ENCODE measurements at regions not wholly inside any gene's neighbourhood (a gene's known extent, or its start where the extent isn't known, plus 50 kb on each side); places are given as distances from the start of the nearest gene placed in this dataset.
A peak's percentile ranks its signal among the peaks of the same experiment; 100 is the strongest.

GRCh38 chr5:10859393-10860195 is 98.6 kb upstream of the DAP start:
- intact Hi-C loops (cut with micrococcal nuclease; ENCODE audit: unreplicated experiment), result loop anchor here (5.0 to 10.0 kb wide), 2 partner anchors 162 to 405 kb away; no protein-coding TSS in a partner anchor
- no TSS peak for BruUV-seq (replicated peaks)
- H3K79me2 ChIP-seq (ENCODE audit: insufficient read depth, low read depth, low read length), result no peaks in the 10 kb centered on the region
- no peak for DNase-seq (ENCODE audit: low spot score)
- POLR2A ChIA-PET, result no interaction called here
- H3K4me1 ChIP-seq (ENCODE audit: insufficient read depth, low read length, poor library complexity, severe bottlenecking), result no peaks in the 10 kb centered on the region
- H3K27ac ChIP-seq (ENCODE audit: low read depth, low read length, poor library complexity, severe bottlenecking), result no peak overlapping the region
- no peaks in the 10 kb centered on the region for H3K36me3 ChIP-seq (ENCODE audit: insufficient read depth, low read length)
- no peak overlapping the region for H3K4me3 ChIP-seq (ENCODE audit: low read depth, low read length, poor library complexity, severe bottlenecking)
- TF ChIP-seq CTCF (conservative IDR thresholded peaks at IDR 0.05; ENCODE audit: low read length) (no peak), EZH2phosphoT487 (IDR thresholded peaks at IDR 0.05; ENCODE audit: borderline replicate concordance, low read depth, low read length) (no peak)
- H3K9me2 ChIP-seq (ENCODE audit: insufficient read depth, low read length), result no peaks in the 10 kb centered on the region
- no peak overlapping the region for H2AFZ ChIP-seq (ENCODE audit: low read length)
- CTCF ChIA-PET (ENCODE audit: unreplicated experiment), result no interaction called here
- H4K20me1 ChIP-seq (ENCODE audit: insufficient read depth, low read length), result no peaks in the 10 kb centered on the region
- no peak overlapping the region for H3K4me2 ChIP-seq (ENCODE audit: low read length)
- H3K9me3 ChIP-seq (ENCODE audit: low read length), result no peaks in the 10 kb centered on the region

- no TSS peak for BruUV-seq (replicated peaks)
- CTCF ChIA-PET (ENCODE audit: unreplicated experiment), result no interaction called here
These were observed 97.9 kb upstream of the DAP start for GRCh38 chr5:10858945-10859344.

More at GRCh38 chr5:10858945-10859344, 97.9 kb upstream of the DAP start:
- TF ChIP-seq CTCF (conservative IDR thresholded peaks at IDR 0.05; ENCODE audit: low read length), result 0 out of 2 replicates have a peak, but pooled peaks have one; percentile 18
- TF ChIP-seq EZH2phosphoT487 (IDR thresholded peaks at IDR 0.05; ENCODE audit: borderline replicate concordance, low read depth, low read length), result no peak
- no peaks in the 10 kb centered on the region for H3K36me3 ChIP-seq (ENCODE audit: insufficient read depth, low read length)
- no peaks in the 10 kb centered on the region for H4K20me1 ChIP-seq (ENCODE audit: insufficient read depth, low read length)
- no peak overlapping the region for H2AFZ ChIP-seq (ENCODE audit: low read length)
- no peaks in the 10 kb centered on the region for H3K79me2 ChIP-seq (ENCODE audit: insufficient read depth, low read depth, low read length)
- no peaks in the 10 kb centered on the region for H3K4me1 ChIP-seq (ENCODE audit: insufficient read depth, low read length, poor library complexity, severe bottlenecking)
- POLR2A ChIA-PET, result no interaction called here
- no peaks in the 10 kb centered on the region for H3K9me3 ChIP-seq (ENCODE audit: low read length)
- no peak overlapping the region for H3K27ac ChIP-seq (ENCODE audit: low read depth, low read length, poor library complexity, severe bottlenecking)
- no peak for DNase-seq (ENCODE audit: low spot score)
- intact Hi-C loops (cut with micrococcal nuclease; ENCODE audit: unreplicated experiment), result no loop called here
- H3K9me2 ChIP-seq (ENCODE audit: insufficient read depth, low read length), result no peaks in the 10 kb centered on the region
- no peak overlapping the region for H3K4me3 ChIP-seq (ENCODE audit: low read depth, low read length, poor library complexity, severe bottlenecking)
- no peak overlapping the region for H3K4me2 ChIP-seq (ENCODE audit: low read length)
